Endothelial cell of umbilical vein (primary cell): ENCODE measurements at regions not wholly inside any gene's neighbourhood (a gene's known extent, or its start where the extent isn't known, plus 50 kb on each side); places are given as distances from the start of the nearest gene placed in this dataset.
A peak's percentile ranks its signal among the peaks of the same experiment; 100 is the strongest.

Source experiments
- EZH2 ChIP-seq: IDR thresholded peaks from 2 replicates; pipeline ENCODE4 v1.6.1; 2012; ENCODE audit warnings: borderline replicate concordance, low read depth, mild to moderate bottlenecking, moderate library complexity, low read length, inconsistent platforms; ENCODE audit not compliant: severe bottlenecking
- FOS ChIP-seq: IDR thresholded peaks from 2 replicates; pipeline ENCODE4 v1.6.1; 2011; ENCODE audit warnings: mild to moderate bottlenecking, low read length, moderate library complexity, borderline replicate concordance; ENCODE audit not compliant: insufficient read depth
- JUN ChIP-seq: IDR thresholded peaks from 2 replicates; pipeline ENCODE4 v1.6.1; 2011; ENCODE audit warnings: borderline replicate concordance, low read depth; ENCODE audit not compliant: insufficient read length, insufficient read depth
- MYC ChIP-seq: IDR thresholded peaks from one replicate; pipeline ENCODE4 v1.6.1; 2011; ENCODE audit warnings: mild to moderate bottlenecking, low read depth, low read length
- POLR2A ChIP-seq: IDR thresholded peaks from 2 replicates; pipeline ENCODE4 v1.6.1; 2012; ENCODE audit warnings: low read depth, mild to moderate bottlenecking, control low read depth, low read length
- POLR2AphosphoS5 ChIP-seq: IDR thresholded peaks from 2 replicates; pipeline ENCODE4 v1.6.1; 2012; ENCODE audit warnings: low read depth, mild to moderate bottlenecking, control low read depth, low read length, moderate library complexity; ENCODE audit not compliant: insufficient read depth
- TF ChIP-seq, protein P1 (sequence below), 2 donors: IDR thresholded peaks; 1 replicate in 1 of 2; 2 replicates in 1 of 2; pipeline ENCODE4 v1.5.1; 2011; ENCODE audit warnings: low read length in 2 of 2, mild to moderate bottlenecking in 2 of 2, moderate library complexity in 2 of 2, control low read depth in 1 of 2, inconsistent platforms in 1 of 2, low read depth in 1 of 2; ENCODE audit not compliant: insufficient read depth in 1 of 2; ENCODE audit errors: extremely low read depth in 1 of 2

- TF ChIP-seq JUN (no peak), EZH2 (no peak), POLR2AphosphoS5 (no peak), MYC (no peak), POLR2A (no peak), FOS (peak; percentile 11)
- TF ChIP-seq, protein P1, sequence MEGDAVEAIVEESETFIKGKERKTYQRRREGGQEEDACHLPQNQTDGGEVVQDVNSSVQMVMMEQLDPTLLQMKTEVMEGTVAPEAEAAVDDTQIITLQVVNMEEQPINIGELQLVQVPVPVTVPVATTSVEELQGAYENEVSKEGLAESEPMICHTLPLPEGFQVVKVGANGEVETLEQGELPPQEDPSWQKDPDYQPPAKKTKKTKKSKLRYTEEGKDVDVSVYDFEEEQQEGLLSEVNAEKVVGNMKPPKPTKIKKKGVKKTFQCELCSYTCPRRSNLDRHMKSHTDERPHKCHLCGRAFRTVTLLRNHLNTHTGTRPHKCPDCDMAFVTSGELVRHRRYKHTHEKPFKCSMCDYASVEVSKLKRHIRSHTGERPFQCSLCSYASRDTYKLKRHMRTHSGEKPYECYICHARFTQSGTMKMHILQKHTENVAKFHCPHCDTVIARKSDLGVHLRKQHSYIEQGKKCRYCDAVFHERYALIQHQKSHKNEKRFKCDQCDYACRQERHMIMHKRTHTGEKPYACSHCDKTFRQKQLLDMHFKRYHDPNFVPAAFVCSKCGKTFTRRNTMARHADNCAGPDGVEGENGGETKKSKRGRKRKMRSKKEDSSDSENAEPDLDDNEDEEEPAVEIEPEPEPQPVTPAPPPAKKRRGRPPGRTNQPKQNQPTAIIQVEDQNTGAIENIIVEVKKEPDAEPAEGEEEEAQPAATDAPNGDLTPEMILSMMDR (IDR thresholded peaks at IDR 0.05; ENCODE audit: extremely low read depth in 1 of 2, insufficient read depth in 1 of 2, low read depth in 1 of 2, low read length in 2 of 2) = no peak
These were observed 201.6 kb upstream of the NR3C2 start for GRCh38 chr4:148643851-148644250.
